ENCODE measurements at regions not wholly inside any gene's neighbourhood (a gene's known extent, or its start where the extent isn't known, plus 50 kb on each side); places are given as distances from the start of the nearest gene placed in this dataset.
"Not testable (repeated sequence)": the region's sequence is repeated elsewhere in the genome, so short reads cannot be mapped to it uniquely, and the experiment has no call there.

GRCh38 chr13:78065141-78065540 is 146.5 kb upstream of the EDNRB start:
- Histone ChIP-seq H3K9me2 (replicated peaks; ENCODE audit: low read depth, low read length) (no peaks in the 10 kb centered on the region), H4K20me1 (ENCODE audit: insufficient read depth, low read length, poor library complexity, severe bottlenecking) (no peaks in the 10 kb centered on the region), H2AFZ (ENCODE audit: low read length) (no peak overlapping the region), H3K79me2 (ENCODE audit: insufficient read depth, low read length) (no peaks in the 10 kb centered on the region), H3K4me3 (ENCODE audit: low read length, poor library complexity, severe bottlenecking) (no peak overlapping the region), H3K36me3 (ENCODE audit: insufficient read depth, low read length) (no peaks in the 10 kb centered on the region), H3K9ac (ENCODE audit: low read depth, low read length, poor library complexity, severe bottlenecking) (no peak overlapping the region), H3K4me1 (ENCODE audit: insufficient read depth, low read length, poor library complexity, severe bottlenecking) (no peaks in the 10 kb centered on the region), H3K9me3 (ENCODE audit: insufficient read depth, low read depth, low read length) (no peaks in the 10 kb centered on the region), H3K27me3 (ENCODE audit: insufficient read depth, low read length, poor library complexity, severe bottlenecking) (no peaks in the 10 kb centered on the region), H3K4me2 (ENCODE audit: low read depth, low read length, poor library complexity, severe bottlenecking) (no peak overlapping the region), H3F3A (ENCODE audit: low read depth) (no peaks in the 10 kb centered on the region)
- TF ChIP-seq EZH2phosphoT487 (IDR thresholded peaks at IDR 0.05; ENCODE audit: borderline replicate concordance) (no peak), CTCF (conservative IDR thresholded peaks at IDR 0.05; ENCODE audit: low read length) (no peak)

- Histone ChIP-seq H3K36me3 (ENCODE audit: insufficient read depth, low read length) (no peaks in the 10 kb centered on the region), H3K9ac (ENCODE audit: low read depth, low read length, poor library complexity, severe bottlenecking) (no peak overlapping the region), H3K9me2 (replicated peaks; ENCODE audit: low read depth, low read length) (no peaks in the 10 kb centered on the region), H2AFZ (ENCODE audit: low read length) (no peak overlapping the region), H3K4me2 (ENCODE audit: low read depth, low read length, poor library complexity, severe bottlenecking) (no peak overlapping the region), H3K27me3 (ENCODE audit: insufficient read depth, low read length, poor library complexity, severe bottlenecking) (no peaks in the 10 kb centered on the region), H3K9me3 (ENCODE audit: insufficient read depth, low read depth, low read length) (no peaks in the 10 kb centered on the region), H3K79me2 (ENCODE audit: insufficient read depth, low read length) (no peaks in the 10 kb centered on the region), H3F3A (ENCODE audit: low read depth) (no peaks in the 10 kb centered on the region), H3K4me3 (ENCODE audit: low read length, poor library complexity, severe bottlenecking) (no peak overlapping the region), H3K4me1 (ENCODE audit: insufficient read depth, low read length, poor library complexity, severe bottlenecking) (no peaks in the 10 kb centered on the region), H4K20me1 (ENCODE audit: insufficient read depth, low read length, poor library complexity, severe bottlenecking) (no peaks in the 10 kb centered on the region)
- TF ChIP-seq EZH2phosphoT487 (IDR thresholded peaks at IDR 0.05; ENCODE audit: borderline replicate concordance) (no peak), CTCF (conservative IDR thresholded peaks at IDR 0.05; ENCODE audit: low read length) (no peak)
These were observed 143.2 kb upstream of the EDNRB start for GRCh38 chr13:78061806-78062205.

- no peak overlapping the region for H3K9ac ChIP-seq (ENCODE audit: low read depth, low read length, poor library complexity, severe bottlenecking)
- H3K27me3 ChIP-seq (ENCODE audit: insufficient read depth, low read length, poor library complexity, severe bottlenecking) = no peaks in the 10 kb centered on the region
- no peak overlapping the region for H3K4me2 ChIP-seq (ENCODE audit: low read depth, low read length, poor library complexity, severe bottlenecking)
- no peaks in the 10 kb centered on the region for H3K4me1 ChIP-seq (ENCODE audit: insufficient read depth, low read length, poor library complexity, severe bottlenecking)
- H3K36me3 ChIP-seq (ENCODE audit: insufficient read depth, low read length) = no peaks in the 10 kb centered on the region
- no peaks in the 10 kb centered on the region for H3F3A ChIP-seq (ENCODE audit: low read depth)
- no peak overlapping the region for H3K4me3 ChIP-seq (ENCODE audit: low read length, poor library complexity, severe bottlenecking)
- TF ChIP-seq EZH2phosphoT487 (IDR thresholded peaks at IDR 0.05; ENCODE audit: borderline replicate concordance) (no peak), CTCF (conservative IDR thresholded peaks at IDR 0.05; ENCODE audit: low read length) (no peak)
- H3K9me2 ChIP-seq (replicated peaks; ENCODE audit: low read depth, low read length) = no peaks in the 10 kb centered on the region
- H4K20me1 ChIP-seq (ENCODE audit: insufficient read depth, low read length, poor library complexity, severe bottlenecking) = no peaks in the 10 kb centered on the region
- no peak overlapping the region for H2AFZ ChIP-seq (ENCODE audit: low read length)
- H3K9me3 ChIP-seq (ENCODE audit: insufficient read depth, low read depth, low read length) = no peaks in the 10 kb centered on the region
- H3K79me2 ChIP-seq (ENCODE audit: insufficient read depth, low read length) = no peaks in the 10 kb centered on the region
These were observed 142.3 kb upstream of the EDNRB start for GRCh38 chr13:78060966-78061365.

- H3K9me3 ChIP-seq (ENCODE audit: insufficient read depth, low read depth, low read length); H3K4me2 ChIP-seq (ENCODE audit: low read depth, low read length, poor library complexity, severe bottlenecking); H4K20me1 ChIP-seq (ENCODE audit: insufficient read depth, low read length, poor library complexity, severe bottlenecking); H3K27me3 ChIP-seq (ENCODE audit: insufficient read depth, low read length, poor library complexity, severe bottlenecking); H3K4me3 ChIP-seq (ENCODE audit: low read length, poor library complexity, severe bottlenecking); H3K4me1 ChIP-seq (ENCODE audit: insufficient read depth, low read length, poor library complexity, severe bottlenecking); H3F3A ChIP-seq (ENCODE audit: low read depth); H3K36me3 ChIP-seq (ENCODE audit: insufficient read depth, low read length); H3K79me2 ChIP-seq (ENCODE audit: insufficient read depth, low read length); H3K9me2 ChIP-seq (replicated peaks; ENCODE audit: low read depth, low read length); H3K9ac ChIP-seq (ENCODE audit: low read depth, low read length, poor library complexity, severe bottlenecking); H2AFZ ChIP-seq (ENCODE audit: low read length): not testable (repeated sequence)
These were observed 138.2 kb upstream of the EDNRB start for GRCh38 chr13:78056865-78057264.

Data from Loucy (cell line).